Spleen (tissue), 7 donors: ENCODE measurements at regions not wholly inside any gene's neighbourhood (a gene's known extent, or its start where the extent isn't known, plus 50 kb on each side); places are given as distances from the start of the nearest gene placed in this dataset.

Experiments used
- POLR2A ChIP-seq, 3 donors: fragments of 450-650 bp; IDR thresholded peaks; one replicate each; pipeline ENCODE4 v1.5.1; 2017; ENCODE audit warnings: antibody characterized with exemption in 3 of 3, mild to moderate bottlenecking in 1 of 3
- TF ChIP-seq, protein P1 (sequence below), 11 experiments: fragments of 200-600 bp in 7 of 11; fragments of 450-650 bp in 4 of 11; sonication (generic) in 4 of 11; IDR thresholded peaks in 8 of 11; conservative IDR thresholded peaks in 3 of 11; 1 replicate in 7 of 11; 2 replicates in 4 of 11; pipeline versions ENCODE4 v1.4.0 to v1.8.0; 2016 to 2021; ENCODE audit warnings: antibody characterized with exemption in 11 of 11, inconsistent platforms in 4 of 11, mild to moderate bottlenecking in 1 of 11
- donor health status: DM: no; HTN: no; CAD: no; lungs with moderate emphysema.
- donor health status: DM: no; HTN: no; CAD: no.
- donor health status: DM: no; HTN: no; CAD: no.

GRCh38 chr15:49750553-49750952 lies 129.7 kb downstream of the DTWD1 start:
- TF ChIP-seq, protein P1, sequence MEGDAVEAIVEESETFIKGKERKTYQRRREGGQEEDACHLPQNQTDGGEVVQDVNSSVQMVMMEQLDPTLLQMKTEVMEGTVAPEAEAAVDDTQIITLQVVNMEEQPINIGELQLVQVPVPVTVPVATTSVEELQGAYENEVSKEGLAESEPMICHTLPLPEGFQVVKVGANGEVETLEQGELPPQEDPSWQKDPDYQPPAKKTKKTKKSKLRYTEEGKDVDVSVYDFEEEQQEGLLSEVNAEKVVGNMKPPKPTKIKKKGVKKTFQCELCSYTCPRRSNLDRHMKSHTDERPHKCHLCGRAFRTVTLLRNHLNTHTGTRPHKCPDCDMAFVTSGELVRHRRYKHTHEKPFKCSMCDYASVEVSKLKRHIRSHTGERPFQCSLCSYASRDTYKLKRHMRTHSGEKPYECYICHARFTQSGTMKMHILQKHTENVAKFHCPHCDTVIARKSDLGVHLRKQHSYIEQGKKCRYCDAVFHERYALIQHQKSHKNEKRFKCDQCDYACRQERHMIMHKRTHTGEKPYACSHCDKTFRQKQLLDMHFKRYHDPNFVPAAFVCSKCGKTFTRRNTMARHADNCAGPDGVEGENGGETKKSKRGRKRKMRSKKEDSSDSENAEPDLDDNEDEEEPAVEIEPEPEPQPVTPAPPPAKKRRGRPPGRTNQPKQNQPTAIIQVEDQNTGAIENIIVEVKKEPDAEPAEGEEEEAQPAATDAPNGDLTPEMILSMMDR (IDR thresholded peaks at IDR 0.05 in 8 of 11, conservative IDR thresholded peaks at IDR 0.05 in 3 of 11) = no peak
- TF ChIP-seq POLR2A (IDR thresholded peaks at IDR 0.05) = no peak
